ENCODE measurements at regions not wholly inside any gene's neighbourhood (a gene's known extent, or its start where the extent isn't known, plus 50 kb on each side); places are given as distances from the start of the nearest gene placed in this dataset.

- TF ChIP-seq CTCF (conservative IDR thresholded peaks at IDR 0.05; ENCODE audit: low read depth, low read length) (no peak), EZH2 (IDR thresholded peaks at IDR 0.05; ENCODE audit: borderline replicate concordance, low read depth, low read length, poor library complexity, severe bottlenecking) (no peak)
Measured at GRCh38 chr3:115375362-115375761, 228.3 kb upstream of the ZBTB20 start.

Data from A673 (cell line).